Endothelial cell of umbilical vein (primary cell): ENCODE measurements at regions not wholly inside any gene's neighbourhood (a gene's known extent, or its start where the extent isn't known, plus 50 kb on each side); places are given as distances from the start of the nearest gene placed in this dataset.

ENCODE experiments used
- BruUV-seq: library from RNA; stranded (reverse); fragments of 400-500 nt; replicated peaks from 2 replicates; lab custom pipeline; 2021; lab: Mats Ljungman, UMichigan
- CTCF ChIA-PET: fragments of 300-600, 350-600 bp; sonication (Branson Sonifier 250); formaldehyde crosslinking; loops from one replicate; lab custom pipeline; 2021; ENCODE audit warnings: antibody characterized with exemption, inconsistent platforms; lab: Charles Lee
- POLR2A ChIA-PET: fragments of 300-600, 350-600 bp; sonication (Branson Sonifier 250); formaldehyde crosslinking; loops from one replicate; lab custom pipeline; 2021; ENCODE audit warnings: antibody characterized with exemption, inconsistent platforms; lab: Charles Lee
- DNase-seq: peaks from one replicate; pipeline ENCODE4 v3.0.0-alpha.2; 2011; ENCODE audit warnings: low read depth, low spot score
- FAIRE-seq: peaks from 2 replicates; lab custom pipeline; 2011; peaks lifted over from hg19 to GRCh38; lab: Jason Lieb, UNC
- H2AFZ ChIP-seq: 2 replicates; pipeline ENCODE4 v1.6.0; 2012; ENCODE audit warnings: low read depth, low read length, control low read depth, inconsistent platforms
- H3K27ac ChIP-seq: 2 replicates; pipeline ENCODE4 v1.5.1; 2011; ENCODE audit warnings: low read depth, mild to moderate bottlenecking, control low read depth, low read length, moderate library complexity; ENCODE audit not compliant: insufficient read depth
- H3K27me3 ChIP-seq, 2 experiments: 2 replicates each; pipeline versions ENCODE4 v1.6.0 to v1.6.1; 2011; ENCODE audit warnings: low read length in 2 of 2, mixed read lengths in 1 of 2; ENCODE audit not compliant: control insufficient read depth in 2 of 2, insufficient read depth in 2 of 2
- H3K36me3 ChIP-seq, 2 experiments: 2 replicates in 1 of 2; 3 replicates in 1 of 2; pipeline ENCODE4 v1.5.1; 2011; ENCODE audit warnings: low read length in 2 of 2, mild to moderate bottlenecking in 1 of 2, moderate library complexity in 1 of 2; ENCODE audit not compliant: control insufficient read depth in 2 of 2, insufficient read depth in 2 of 2; ENCODE audit errors: extremely low read depth in 1 of 2
- H3K4me1 ChIP-seq: 3 replicates; pipeline ENCODE4 v1.5.1; 2011; ENCODE audit warnings: mild to moderate bottlenecking, low read length; ENCODE audit not compliant: control insufficient read depth, insufficient read depth; ENCODE audit errors: extremely low read depth
- H3K4me2 ChIP-seq: 2 replicates; pipeline ENCODE4 v1.6.1; 2011; ENCODE audit warnings: low read length, control low read depth, mixed read lengths; ENCODE audit not compliant: insufficient read depth
- H3K4me3 ChIP-seq, 3 experiments: fragments of 200-600 bp in 1 of 3; sonication (generic), shearing (Covaris generic) in 1 of 3; replicated peaks in 1 of 3; 2 replicates each; pipeline ENCODE4 v1.5.1; 2011 to 2016; ENCODE audit warnings: control low read depth in 3 of 3, low read length in 3 of 3, mild to moderate bottlenecking in 2 of 3, inconsistent platforms in 1 of 3, low read depth in 1 of 3, moderate library complexity in 1 of 3; ENCODE audit not compliant: insufficient read depth in 1 of 3
- H3K79me2 ChIP-seq: 2 replicates; pipeline ENCODE4 v1.6.0; 2012; ENCODE audit warnings: low read length, inconsistent platforms; ENCODE audit not compliant: control insufficient read depth, insufficient read depth
- H3K9ac ChIP-seq: replicated peaks from 2 replicates; pipeline ENCODE3; 2011; ENCODE audit warnings: low read length, control low read depth; ENCODE audit not compliant: insufficient read depth; ENCODE audit errors: extremely low read depth
- H3K9me1 ChIP-seq: replicated peaks from 3 replicates; pipeline ENCODE4 v1.6.0; 2011; ENCODE audit warnings: mild to moderate bottlenecking, low read length; ENCODE audit not compliant: control insufficient read depth, insufficient read depth; ENCODE audit errors: extremely low read depth
- H3K9me3 ChIP-seq: replicated peaks from 2 replicates; pipeline ENCODE4 v1.5.1; 2012; ENCODE audit warnings: low read length, inconsistent platforms; ENCODE audit not compliant: control insufficient read depth, insufficient read depth
- H4K20me1 ChIP-seq: replicated peaks from 2 replicates; pipeline ENCODE3; 2011; ENCODE audit warnings: mild to moderate bottlenecking, low read length; ENCODE audit not compliant: control insufficient read depth, insufficient read depth; ENCODE audit errors: extremely low read depth
- EZH2 ChIP-seq: IDR thresholded peaks from 2 replicates; pipeline ENCODE4 v1.6.1; 2012; ENCODE audit warnings: borderline replicate concordance, low read depth, mild to moderate bottlenecking, moderate library complexity, low read length, inconsistent platforms; ENCODE audit not compliant: severe bottlenecking
- FOS ChIP-seq: IDR thresholded peaks from 2 replicates; pipeline ENCODE4 v1.6.1; 2011; ENCODE audit warnings: mild to moderate bottlenecking, low read length, moderate library complexity, borderline replicate concordance; ENCODE audit not compliant: insufficient read depth
- GATA2 ChIP-seq: IDR thresholded peaks from 2 replicates; pipeline ENCODE4 v1.7.0; 2011; ENCODE audit warnings: low read depth, mild to moderate bottlenecking, moderate library complexity, mixed read lengths, low read length; ENCODE audit not compliant: insufficient read length, insufficient read depth
- JUN ChIP-seq: IDR thresholded peaks from 2 replicates; pipeline ENCODE4 v1.6.1; 2011; ENCODE audit warnings: borderline replicate concordance, low read depth; ENCODE audit not compliant: insufficient read length, insufficient read depth
- MAX ChIP-seq: IDR thresholded peaks from 2 replicates; pipeline ENCODE4 v1.6.1; 2011; ENCODE audit not compliant: insufficient read depth, insufficient read length
- MYC ChIP-seq: IDR thresholded peaks from one replicate; pipeline ENCODE4 v1.6.1; 2011; ENCODE audit warnings: mild to moderate bottlenecking, low read depth, low read length
- POLR2A ChIP-seq: IDR thresholded peaks from 2 replicates; pipeline ENCODE4 v1.6.1; 2012; ENCODE audit warnings: low read depth, mild to moderate bottlenecking, control low read depth, low read length
- POLR2AphosphoS5 ChIP-seq: IDR thresholded peaks from 2 replicates; pipeline ENCODE4 v1.6.1; 2012; ENCODE audit warnings: low read depth, mild to moderate bottlenecking, control low read depth, low read length, moderate library complexity; ENCODE audit not compliant: insufficient read depth
- dilution Hi-C: fragments of 300-500 bp; cut with MboI; formaldehyde crosslinking; loops from one replicate; pipeline ENCODE4 v1.15.0; 2019; ENCODE audit warnings: low sequenced_read_pairs; ENCODE audit not compliant: extremely low pct_ligation_motif_present
- intact Hi-C: fragments of 100-400 bp; cut with micrococcal nuclease; formaldehyde crosslinking; loops from one replicate; pipeline ENCODE4 v1.10.0; 2022

- dilution Hi-C loops (no loop called here), intact Hi-C loops (no loop called here)
- no peak overlapping the region for H3K9ac ChIP-seq
- H3K79me2 ChIP-seq = no peaks in the 10 kb centered on the region
- H3K27me3 ChIP-seq = no peaks in the 10 kb centered on the region
- TF ChIP-seq GATA2 (no peak), EZH2 (no peak), FOS (no peak), MYC (no peak), MAX (no peak), JUN (no peak)
- no peak for FAIRE-seq
- POLR2A ChIA-PET = no interaction called here
- no peaks in the 10 kb centered on the region for H4K20me1 ChIP-seq
- H3K4me3 ChIP-seq = no peak overlapping the region
- no peaks in the 10 kb centered on the region for H3K9me3 ChIP-seq
- H3K4me2 ChIP-seq = no peak overlapping the region
- H3K9me1 ChIP-seq = no peaks in the 10 kb centered on the region
- BruUV-seq = no TSS peak
- no peak overlapping the region for H3K27ac ChIP-seq
- H2AFZ ChIP-seq = no peak overlapping the region
- CTCF ChIA-PET = no interaction called here
- no peak for DNase-seq
- no peaks in the 10 kb centered on the region for H3K36me3 ChIP-seq
- H3K4me1 ChIP-seq = no peaks in the 10 kb centered on the region
Measured at GRCh38 chr20:57069442-57069841, 197.0 kb downstream of the BMP7 start.

- BruUV-seq = no TSS peak
- FAIRE-seq (no peak), DNase-seq (no peak)
- no peaks in the 10 kb centered on the region for H3K9me1 ChIP-seq
- CTCF ChIA-PET = no interaction called here
- no peaks in the 10 kb centered on the region for H3K4me1 ChIP-seq
- H3K27me3 ChIP-seq = no peaks in the 10 kb centered on the region
- dilution Hi-C loops = no loop called here
- no peaks in the 10 kb centered on the region for H3K36me3 ChIP-seq
- no peak overlapping the region for H2AFZ ChIP-seq
- no peaks in the 10 kb centered on the region for H4K20me1 ChIP-seq
- H3K4me2 ChIP-seq = no peak overlapping the region
- POLR2A ChIA-PET = no interaction called here
- no peak overlapping the region for H3K27ac ChIP-seq
- no peak overlapping the region for H3K9ac ChIP-seq
- intact Hi-C loops = no loop called here
- TF ChIP-seq JUN (no peak), POLR2AphosphoS5 (no peak), POLR2A (no peak), MYC (no peak), MAX (no peak)
- no peak overlapping the region for H3K4me3 ChIP-seq
- H3K79me2 ChIP-seq = no peaks in the 10 kb centered on the region
- H3K9me3 ChIP-seq = no peaks in the 10 kb centered on the region
Measured at GRCh38 chr20:57070296-57070695, 196.1 kb downstream of the BMP7 start.
